Neural progenitor cell (in vitro differentiated cells): ENCODE measurements at regions not wholly inside any gene's neighbourhood (a gene's known extent, or its start where the extent isn't known, plus 50 kb on each side); places are given as distances from the start of the nearest gene placed in this dataset.
"Not testable (repeated sequence)": the region's sequence is repeated elsewhere in the genome, so short reads cannot be mapped to it uniquely, and the experiment has no call there.

Experiments
- DNase-seq: peaks from one replicate; pipeline ENCODE4 v3.0.0-alpha.2; 2016; ENCODE audit warnings: low spot score
- H2AFZ ChIP-seq: fragments of 200-600 bp; sonication (generic); replicated peaks from 2 replicates; pipeline ENCODE4 v1.6.1; 2016; ENCODE audit warnings: antibody characterized with exemption
- H3F3A ChIP-seq: fragments of 200-600 bp; sonication (generic); 2 replicates; pipeline ENCODE4 v1.6.1; 2016; ENCODE audit warnings: antibody characterized with exemption, low read depth
- H3K27ac ChIP-seq: fragments of 200-600 bp; sonication (generic); 2 replicates; pipeline ENCODE4 v1.5.1; 2016; ENCODE audit warnings: mild to moderate bottlenecking
- H3K27me3 ChIP-seq: fragments of 200-600 bp; sonication (generic); 2 replicates; pipeline ENCODE4 v1.6.1; 2016; ENCODE audit warnings: mild to moderate bottlenecking, moderate library complexity
- H3K36me3 ChIP-seq: fragments of 200-600 bp; sonication (generic); 2 replicates; pipeline ENCODE4 v1.5.1; 2016
- H3K4me1 ChIP-seq: fragments of 200-600 bp; sonication (generic); 2 replicates; pipeline ENCODE4 v1.6.1; 2016; ENCODE audit warnings: mixed run types
- H3K4me2 ChIP-seq: fragments of 200-600 bp; sonication (generic); 2 replicates; pipeline ENCODE4 v1.6.1; 2016
- H3K4me3 ChIP-seq: fragments of 200-600 bp; sonication (generic); 2 replicates; pipeline ENCODE4 v1.5.1; 2016
- H3K79me2 ChIP-seq: fragments of 200-600 bp; sonication (generic); 2 replicates; pipeline ENCODE4 v1.6.1; 2016; ENCODE audit warnings: low read depth
- H3K9ac ChIP-seq: fragments of 200-600 bp; sonication (generic); 2 replicates; pipeline ENCODE4 v1.6.1; 2016
- H3K9me3 ChIP-seq: fragments of 200-600 bp; sonication (generic); 2 replicates; pipeline ENCODE4 v1.5.1; 2016; ENCODE audit warnings: low read depth
- H4K20me1 ChIP-seq: fragments of 200-600 bp; sonication (generic); 2 replicates; pipeline ENCODE4 v1.6.1; 2016; ENCODE audit warnings: low read depth
- H3K27ac Mint-ChIP-seq: 3 replicates; pipeline ENCODE4 v1.8.0; 2021; ENCODE audit warnings: mixed read lengths
- H3K27me3 Mint-ChIP-seq: 2 replicates; pipeline ENCODE4 v1.8.0; 2022; ENCODE audit warnings: low read depth, mild to moderate bottlenecking, inconsistent platforms, moderate library complexity, mixed read lengths; ENCODE audit not compliant: insufficient read depth
- H3K36me3 Mint-ChIP-seq: 3 replicates; pipeline ENCODE4 v1.8.0; 2021; ENCODE audit warnings: mixed read lengths
- H3K4me1 Mint-ChIP-seq: 3 replicates; pipeline ENCODE4 v1.8.0; 2021; ENCODE audit warnings: mixed read lengths
- H3K4me3 Mint-ChIP-seq: 3 replicates; pipeline ENCODE4 v1.8.0; 2021; ENCODE audit warnings: mild to moderate bottlenecking, moderate library complexity, mixed read lengths
- H3K9me3 Mint-ChIP-seq: 3 replicates; pipeline ENCODE4 v1.8.0; 2020; ENCODE audit warnings: mixed read lengths
- EZH2 ChIP-seq: fragments of 200-600 bp; sonication (generic); IDR thresholded peaks from 2 replicates; pipeline ENCODE4 v1.6.1; 2017; ENCODE audit warnings: antibody characterized with exemption, mild to moderate bottlenecking, moderate library complexity
- EZH2phosphoT487 ChIP-seq: fragments of 200-600 bp; sonication (generic); IDR thresholded peaks from 2 replicates; pipeline ENCODE4 v1.6.1; 2017; ENCODE audit warnings: antibody characterized with exemption
- TF ChIP-seq, protein P1 (sequence below): fragments of 200-600 bp; sonication (generic); IDR thresholded peaks from 2 replicates; pipeline ENCODE4 v1.5.1; 2017; ENCODE audit warnings: antibody characterized with exemption, mild to moderate bottlenecking

DNA sequence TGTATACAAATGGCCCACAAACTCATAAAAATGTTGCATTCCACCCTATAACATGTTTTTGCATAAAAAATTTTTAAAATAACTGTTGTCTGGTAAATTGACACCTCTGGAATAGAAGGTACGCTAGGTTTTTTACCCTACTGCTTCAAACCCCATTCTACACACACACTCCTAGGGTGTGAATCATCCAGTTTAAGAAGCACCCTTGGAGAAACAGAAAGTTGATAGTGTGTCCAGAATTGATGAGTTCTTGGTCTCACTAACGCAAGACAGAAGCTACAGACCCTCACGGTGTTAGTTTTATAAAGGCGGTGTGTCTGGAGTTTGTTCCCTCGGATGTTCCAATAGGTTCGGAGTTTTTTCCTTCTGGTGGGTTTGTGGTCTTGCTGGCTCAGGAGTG, 158.5 kb downstream of the KLRB1 start:
- Mint-ChIP-seq H3K9me3 (peaks cover 3% of the 10 kb centered on the region), H3K27me3 (peaks cover 4% of the 10 kb centered on the region), H3K4me3 (peak overlapping the region; percentile 97), H3K36me3 (peaks cover 2% of the 10 kb centered on the region), H3K27ac (no peak overlapping the region), H3K4me1 (peaks cover 8% of the 10 kb centered on the region)
- Histone ChIP-seq H2AFZ (no peak overlapping the region), H3K4me1 (peaks cover 3% of the 10 kb centered on the region), H3K9ac (no peak overlapping the region), H3K79me2 (peaks cover 10% of the 10 kb centered on the region), H3K36me3 (no peaks in the 10 kb centered on the region), H3K9me3 (no peaks in the 10 kb centered on the region), H3K27me3 (no peaks in the 10 kb centered on the region), H4K20me1 (no peaks in the 10 kb centered on the region), H3K4me2 (peak overlapping the region; percentile 69), H3F3A (peaks cover 9% of the 10 kb centered on the region), H3K27ac (no peak overlapping the region), H3K4me3 (peak overlapping the region; percentile 52)
- TF ChIP-seq EZH2phosphoT487 = no peak
- TF ChIP-seq, protein P1, sequence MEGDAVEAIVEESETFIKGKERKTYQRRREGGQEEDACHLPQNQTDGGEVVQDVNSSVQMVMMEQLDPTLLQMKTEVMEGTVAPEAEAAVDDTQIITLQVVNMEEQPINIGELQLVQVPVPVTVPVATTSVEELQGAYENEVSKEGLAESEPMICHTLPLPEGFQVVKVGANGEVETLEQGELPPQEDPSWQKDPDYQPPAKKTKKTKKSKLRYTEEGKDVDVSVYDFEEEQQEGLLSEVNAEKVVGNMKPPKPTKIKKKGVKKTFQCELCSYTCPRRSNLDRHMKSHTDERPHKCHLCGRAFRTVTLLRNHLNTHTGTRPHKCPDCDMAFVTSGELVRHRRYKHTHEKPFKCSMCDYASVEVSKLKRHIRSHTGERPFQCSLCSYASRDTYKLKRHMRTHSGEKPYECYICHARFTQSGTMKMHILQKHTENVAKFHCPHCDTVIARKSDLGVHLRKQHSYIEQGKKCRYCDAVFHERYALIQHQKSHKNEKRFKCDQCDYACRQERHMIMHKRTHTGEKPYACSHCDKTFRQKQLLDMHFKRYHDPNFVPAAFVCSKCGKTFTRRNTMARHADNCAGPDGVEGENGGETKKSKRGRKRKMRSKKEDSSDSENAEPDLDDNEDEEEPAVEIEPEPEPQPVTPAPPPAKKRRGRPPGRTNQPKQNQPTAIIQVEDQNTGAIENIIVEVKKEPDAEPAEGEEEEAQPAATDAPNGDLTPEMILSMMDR = no peak
- no peak for TF ChIP-seq EZH2
- no peak for DNase-seq

DNA sequence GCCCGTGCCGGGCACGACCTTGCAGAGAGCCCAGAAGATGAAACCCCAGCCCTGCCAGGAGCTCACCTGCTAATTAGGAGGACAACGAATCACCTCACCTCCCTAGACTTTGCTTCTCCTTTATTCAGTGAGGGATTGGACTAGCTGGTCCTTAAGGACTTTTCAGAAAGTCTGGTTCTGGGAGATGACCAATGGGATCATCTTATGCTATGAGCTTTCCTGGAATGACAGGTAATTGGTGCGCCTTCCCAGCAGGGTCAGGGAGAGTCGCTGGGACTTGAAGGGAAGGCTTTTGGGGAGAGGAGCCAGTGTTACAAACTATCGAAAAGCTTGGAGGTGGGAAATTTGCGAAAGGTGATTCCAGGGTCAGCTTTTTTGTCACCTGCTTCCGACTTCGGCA, 159.1 kb downstream of the KLRB1 start:
- H3K36me3 Mint-ChIP-seq, H3K4me1 ChIP-seq, H3K36me3 ChIP-seq, H3K9ac ChIP-seq, H3K9me3 Mint-ChIP-seq, H3F3A ChIP-seq, H3K27ac Mint-ChIP-seq, H3K27me3 ChIP-seq, H3K79me2 ChIP-seq, H4K20me1 ChIP-seq, H3K27ac ChIP-seq, H3K27me3 Mint-ChIP-seq, H3K4me1 Mint-ChIP-seq, H3K9me3 ChIP-seq: not testable (repeated sequence)
- Histone ChIP-seq H2AFZ (peak overlapping the region; percentile 83), H3K4me2 (peak overlapping the region; percentile 69), H3K4me3 (peak overlapping the region; percentile 52)
- DNase-seq = peak; percentile 9
- H3K4me3 Mint-ChIP-seq = peak overlapping the region; percentile 97

DNA sequence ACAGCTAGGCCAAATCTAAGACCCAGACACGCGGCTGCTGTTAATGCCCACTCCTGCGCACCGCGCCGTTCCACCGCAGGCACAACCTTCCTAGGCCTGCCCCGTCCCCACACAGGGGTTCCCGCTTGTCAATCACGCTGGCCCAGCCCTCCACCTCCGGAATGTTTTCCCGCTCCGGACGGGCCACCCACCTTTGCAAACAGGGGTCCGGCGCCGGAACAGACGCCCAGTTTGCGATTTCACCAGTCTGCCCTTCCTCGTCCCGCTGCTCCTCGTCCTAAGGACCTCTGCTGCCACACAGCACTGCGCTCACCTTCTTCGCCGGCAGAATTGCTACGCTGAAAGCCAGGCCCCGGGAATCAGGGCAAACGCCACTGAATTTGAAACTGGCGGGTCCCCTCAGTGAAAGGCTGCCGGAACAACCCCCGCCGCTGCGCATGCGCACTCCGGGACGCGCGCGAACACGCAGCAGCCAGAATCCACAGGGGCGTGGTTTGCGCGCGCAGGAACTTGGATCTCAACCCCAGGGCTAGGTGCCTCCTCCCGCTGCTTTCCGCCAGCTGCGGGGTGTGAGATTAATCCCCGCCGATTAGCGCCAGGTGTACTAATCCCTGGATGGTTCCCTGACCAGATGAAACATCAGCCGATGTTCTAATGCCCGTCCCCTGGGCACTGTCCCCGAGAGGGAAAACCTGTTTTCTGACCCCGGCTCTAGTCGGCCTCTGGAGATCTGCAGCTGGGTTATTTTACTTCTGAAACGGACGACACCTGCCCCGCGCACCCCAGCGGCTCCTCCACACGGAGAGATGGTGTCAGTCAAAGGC, 159.7 kb downstream of the KLRB1 start:
- H3K9me3 ChIP-seq, H3K36me3 ChIP-seq, H3K9me3 Mint-ChIP-seq, H3K4me1 Mint-ChIP-seq, H4K20me1 ChIP-seq, H3K4me1 ChIP-seq, H3K9ac ChIP-seq, H3K36me3 Mint-ChIP-seq, H3K79me2 ChIP-seq, H3F3A ChIP-seq, H3K27me3 ChIP-seq, H3K27me3 Mint-ChIP-seq: not testable (repeated sequence)
- Mint-ChIP-seq H3K4me3 (peak overlapping the region; percentile 97), H3K27ac (peak overlapping the region; percentile 60)
- Histone ChIP-seq H3K4me2 (peak overlapping the region; percentile 69), H3K27ac (peak overlapping the region; percentile 65), H3K4me3 (peak overlapping the region; percentile 52), H2AFZ (peak overlapping the region; percentile 83)
- peak; percentile 86 for DNase-seq

DNA sequence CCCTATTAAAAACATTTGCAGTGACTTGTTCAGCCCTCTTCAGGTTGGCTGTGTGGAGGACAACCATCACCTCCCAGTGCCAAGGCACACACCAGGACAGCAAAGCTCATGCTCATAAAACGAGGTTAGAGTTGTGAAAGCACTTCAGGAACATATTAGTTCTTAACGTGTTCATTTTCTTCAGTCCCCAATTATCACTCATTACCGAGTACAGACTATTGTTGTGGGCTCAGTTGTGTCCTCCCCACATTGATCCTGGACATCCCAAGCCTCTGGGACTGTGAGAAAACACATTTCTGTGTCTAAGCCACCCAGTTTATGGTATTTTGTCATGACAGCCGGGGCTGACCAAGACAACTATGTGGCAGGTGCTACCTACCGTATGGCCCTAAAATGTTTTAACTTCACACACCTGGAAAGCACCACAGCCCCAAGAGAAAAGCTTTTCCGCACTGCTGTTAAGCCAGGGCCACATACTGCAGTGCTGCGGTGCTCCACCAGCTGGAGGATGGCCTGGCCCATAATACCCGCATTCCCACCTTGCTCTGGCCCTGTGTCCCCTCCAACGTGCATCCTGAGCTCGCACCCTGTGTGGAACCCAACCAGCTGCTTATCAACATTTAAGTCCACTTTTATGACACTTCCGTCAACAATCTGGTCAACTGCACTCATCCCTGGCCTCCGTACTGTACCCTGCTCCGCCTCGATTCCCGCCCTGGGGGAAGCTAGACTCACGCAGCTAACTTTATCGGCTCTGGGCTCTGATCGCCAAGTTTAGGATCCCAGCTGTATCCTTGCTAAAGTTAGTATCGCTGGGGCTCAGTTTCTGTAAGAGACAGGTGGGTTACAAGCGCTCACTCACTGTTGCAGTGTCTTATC, 160.6 kb downstream of the KLRB1 start:
- H3K9me3 Mint-ChIP-seq, H3K27ac ChIP-seq, H3K36me3 ChIP-seq, H3K27ac Mint-ChIP-seq, H3K4me1 Mint-ChIP-seq, H3K9me3 ChIP-seq, H3K27me3 ChIP-seq, DNase-seq, H3K9ac ChIP-seq, H3F3A ChIP-seq, H4K20me1 ChIP-seq, H3K4me1 ChIP-seq, H3K36me3 Mint-ChIP-seq, H3K27me3 Mint-ChIP-seq, H3K79me2 ChIP-seq: not testable (repeated sequence)
- Histone ChIP-seq H3K4me2 (peak overlapping the region; percentile 69), H2AFZ (peak overlapping the region; percentile 83), H3K4me3 (peak overlapping the region; percentile 52)
- peak overlapping the region; percentile 97 for H3K4me3 Mint-ChIP-seq

DNA sequence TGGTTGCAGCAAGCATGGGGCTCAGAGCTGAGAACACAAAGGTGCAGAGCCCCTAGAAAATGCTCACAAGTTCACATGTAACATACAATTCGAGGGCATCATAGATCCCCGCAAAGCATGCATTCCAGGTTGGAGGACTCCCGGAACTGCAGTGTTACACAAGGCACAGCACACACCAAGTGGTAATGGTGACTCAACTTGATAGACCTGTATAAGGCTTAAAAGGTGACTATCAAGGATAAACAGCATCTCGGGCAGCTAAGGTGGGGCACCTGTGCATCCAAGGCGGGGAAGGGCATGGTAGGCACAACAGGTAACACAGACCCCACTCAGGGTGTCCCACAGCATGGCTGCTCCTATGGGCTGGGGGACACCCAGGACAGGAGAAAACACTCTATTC, 167.3 kb downstream of the KLRB1 start:
- not testable (repeated sequence) for H3K9me3 Mint-ChIP-seq, H3K36me3 ChIP-seq, H3K9me3 ChIP-seq, H2AFZ ChIP-seq, H3K4me3 Mint-ChIP-seq, H3K4me2 ChIP-seq, H3K4me1 Mint-ChIP-seq, H3K27ac Mint-ChIP-seq, H4K20me1 ChIP-seq, DNase-seq, H3K4me1 ChIP-seq, H3K27me3 ChIP-seq, H3K9ac ChIP-seq, H3F3A ChIP-seq, H3K4me3 ChIP-seq, H3K79me2 ChIP-seq, H3K27me3 Mint-ChIP-seq, H3K36me3 Mint-ChIP-seq, H3K27ac ChIP-seq

DNA sequence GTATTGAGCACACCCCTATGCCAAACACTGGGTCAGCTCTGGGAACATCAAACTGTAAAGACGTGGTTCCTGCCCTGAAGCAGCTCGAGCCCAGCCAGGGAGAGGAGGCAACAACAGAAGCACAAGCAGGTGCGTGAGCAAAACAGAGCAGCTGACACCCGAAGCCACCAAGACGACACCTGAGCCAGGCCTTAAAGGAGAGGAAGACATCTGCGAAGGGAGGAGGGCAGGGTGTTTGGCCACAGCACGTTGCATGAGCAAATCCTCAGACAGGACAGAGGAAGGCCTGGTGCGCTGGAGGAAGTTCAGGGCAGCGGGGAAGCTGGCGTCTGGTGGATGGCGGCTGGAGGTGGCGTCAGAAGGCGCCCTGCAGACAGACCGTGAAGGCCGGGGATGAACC, 172.0 kb downstream of the KLRB1 start:
- H3K27ac ChIP-seq, H3K4me3 ChIP-seq, H3K4me3 Mint-ChIP-seq, H3K4me1 ChIP-seq, H3K9ac ChIP-seq, H4K20me1 ChIP-seq, H3K79me2 ChIP-seq, H3K36me3 Mint-ChIP-seq, H3K27me3 Mint-ChIP-seq, H3K9me3 ChIP-seq, H3F3A ChIP-seq, H3K27ac Mint-ChIP-seq, H3K27me3 ChIP-seq, DNase-seq, H3K4me2 ChIP-seq, H2AFZ ChIP-seq, H3K4me1 Mint-ChIP-seq, H3K9me3 Mint-ChIP-seq, H3K36me3 ChIP-seq: not testable (repeated sequence)

DNA sequence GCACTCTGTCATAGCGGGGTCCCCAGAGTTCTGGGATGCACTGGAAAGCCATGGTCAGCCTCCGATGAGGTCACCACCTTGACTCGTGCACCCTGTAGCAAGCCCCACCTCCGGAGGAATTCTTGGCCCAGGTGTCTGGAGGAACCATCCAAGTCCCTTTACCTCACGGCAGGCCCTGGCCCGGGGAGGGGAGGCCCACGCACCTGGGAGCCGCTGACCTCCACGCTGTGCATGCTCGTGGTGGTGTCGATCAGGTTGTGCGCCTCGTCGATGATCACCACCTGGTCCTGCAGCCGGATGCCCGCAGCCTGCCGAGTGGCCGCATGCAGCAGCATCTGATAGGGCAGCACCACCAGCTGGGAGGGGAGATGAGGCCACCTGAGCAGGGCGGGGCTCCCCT, 177.3 kb downstream of the KLRB1 start:
- not testable (repeated sequence) for H3K36me3 ChIP-seq, H3K9me3 Mint-ChIP-seq, H3K27me3 Mint-ChIP-seq, H3F3A ChIP-seq, H4K20me1 ChIP-seq, H2AFZ ChIP-seq, DNase-seq, H3K4me2 ChIP-seq, H3K9ac ChIP-seq, H3K36me3 Mint-ChIP-seq, H3K27me3 ChIP-seq, H3K4me3 Mint-ChIP-seq, H3K27ac Mint-ChIP-seq, H3K27ac ChIP-seq, H3K4me3 ChIP-seq, H3K9me3 ChIP-seq, H3K4me1 ChIP-seq, H3K79me2 ChIP-seq, H3K4me1 Mint-ChIP-seq
